Esophagus muscularis mucosa (tissue), 4 donors: ENCODE measurements at regions not wholly inside any gene's neighbourhood (a gene's known extent, or its start where the extent isn't known, plus 50 kb on each side); places are given as distances from the start of the nearest gene placed in this dataset.

ENCODE experiments used
- EP300 ChIP-seq: sonication (generic); formaldehyde crosslinking; IDR thresholded peaks from one replicate; pipeline ENCODE4 v1.6.1; 2017; ENCODE audit warnings: antibody characterized with exemption
- POLR2A ChIP-seq: fragments of 450-650 bp; IDR thresholded peaks from one replicate; pipeline ENCODE4 v1.6.1; 2017; ENCODE audit warnings: antibody characterized with exemption, moderate library complexity, mild to moderate bottlenecking, low read depth
- POLR2AphosphoS5 ChIP-seq, 2 donors: sonication (generic); formaldehyde crosslinking; IDR thresholded peaks; one replicate each; pipeline ENCODE4 v1.6.1; 2017; ENCODE audit warnings: antibody characterized with exemption in 2 of 2
- TF ChIP-seq, protein P1 (sequence below), 3 experiments: fragments of 200-600 bp in 2 of 3; fragments of 450-650 bp in 1 of 3; sonication (generic) in 2 of 3; IDR thresholded peaks; one replicate each; pipeline ENCODE4 v1.5.1; 2017 to 2019; ENCODE audit warnings: antibody characterized with exemption in 3 of 3, mild to moderate bottlenecking in 2 of 3, moderate library complexity in 1 of 3

DNA sequence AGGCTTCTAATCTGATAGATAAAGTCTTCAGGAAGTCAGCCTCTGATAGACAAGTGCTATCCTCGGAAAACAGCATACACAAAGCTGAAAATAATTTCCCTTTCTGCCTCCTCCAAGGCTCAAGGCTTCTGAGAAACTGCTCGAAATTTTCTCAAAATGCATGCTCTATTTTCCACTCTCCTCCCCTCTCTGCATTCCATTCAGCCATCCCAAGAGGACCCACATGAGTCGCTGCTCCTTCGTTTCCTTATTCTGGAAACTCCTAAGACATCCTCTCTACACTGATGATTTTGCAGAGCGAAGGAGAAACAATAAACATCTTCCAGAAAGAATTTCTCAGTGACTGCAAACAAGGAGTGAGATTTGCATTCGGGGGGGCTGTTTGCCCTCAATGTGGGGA is 92.2 kb upstream of the SFSWAP start:
- TF ChIP-seq POLR2AphosphoS5 (IDR thresholded peaks at IDR 0.05) (no peak), POLR2A (no peak), EP300 (no peak)
- TF ChIP-seq, protein P1, sequence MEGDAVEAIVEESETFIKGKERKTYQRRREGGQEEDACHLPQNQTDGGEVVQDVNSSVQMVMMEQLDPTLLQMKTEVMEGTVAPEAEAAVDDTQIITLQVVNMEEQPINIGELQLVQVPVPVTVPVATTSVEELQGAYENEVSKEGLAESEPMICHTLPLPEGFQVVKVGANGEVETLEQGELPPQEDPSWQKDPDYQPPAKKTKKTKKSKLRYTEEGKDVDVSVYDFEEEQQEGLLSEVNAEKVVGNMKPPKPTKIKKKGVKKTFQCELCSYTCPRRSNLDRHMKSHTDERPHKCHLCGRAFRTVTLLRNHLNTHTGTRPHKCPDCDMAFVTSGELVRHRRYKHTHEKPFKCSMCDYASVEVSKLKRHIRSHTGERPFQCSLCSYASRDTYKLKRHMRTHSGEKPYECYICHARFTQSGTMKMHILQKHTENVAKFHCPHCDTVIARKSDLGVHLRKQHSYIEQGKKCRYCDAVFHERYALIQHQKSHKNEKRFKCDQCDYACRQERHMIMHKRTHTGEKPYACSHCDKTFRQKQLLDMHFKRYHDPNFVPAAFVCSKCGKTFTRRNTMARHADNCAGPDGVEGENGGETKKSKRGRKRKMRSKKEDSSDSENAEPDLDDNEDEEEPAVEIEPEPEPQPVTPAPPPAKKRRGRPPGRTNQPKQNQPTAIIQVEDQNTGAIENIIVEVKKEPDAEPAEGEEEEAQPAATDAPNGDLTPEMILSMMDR (IDR thresholded peaks at IDR 0.05) = no peak
